ENCODE measurements at regions not wholly inside any gene's neighbourhood (a gene's known extent, or its start where the extent isn't known, plus 50 kb on each side); places are given as distances from the start of the nearest gene placed in this dataset.

GRCh38 chr2:18299423-18300212, 260.8 kb downstream of the RDH14 start:
- in situ Hi-C loops (cut with MboI; ENCODE audit: low sequenced_read_pairs, unreplicated experiment), result no loop called here
- TF ChIP-seq CTCF (IDR thresholded peaks at IDR 0.05; ENCODE audit: borderline replicate concordance, control extremely low read depth, extremely low read depth, insufficient read depth, missing control alignments), result no peak
- DNase-seq (ENCODE audit: low spot score), result no peak

GRCh38 chr2:18297534-18298058, 262.9 kb downstream of the RDH14 start:
- in situ Hi-C loops (cut with MboI; ENCODE audit: low sequenced_read_pairs, unreplicated experiment), result no loop called here
- DNase-seq (ENCODE audit: low spot score), result no peak
- TF ChIP-seq CTCF (IDR thresholded peaks at IDR 0.05; ENCODE audit: borderline replicate concordance, control extremely low read depth, extremely low read depth, insufficient read depth, missing control alignments), result no peak

GRCh38 chr2:18290386-18290785, 270.1 kb downstream of the RDH14 start:
- no peak for DNase-seq (ENCODE audit: low spot score)
- no peak for TF ChIP-seq CTCF (IDR thresholded peaks at IDR 0.05; ENCODE audit: borderline replicate concordance, control extremely low read depth, extremely low read depth, insufficient read depth, missing control alignments)
- in situ Hi-C loops (cut with MboI; ENCODE audit: low sequenced_read_pairs, unreplicated experiment), result no loop called here

GRCh38 chr2:18286897-18287296, 273.6 kb downstream of the RDH14 start:
- TF ChIP-seq CTCF (IDR thresholded peaks at IDR 0.05; ENCODE audit: borderline replicate concordance, control extremely low read depth, extremely low read depth, insufficient read depth, missing control alignments), result no peak
- DNase-seq (ENCODE audit: low spot score), result no peak
- in situ Hi-C loops (cut with MboI; ENCODE audit: low sequenced_read_pairs, unreplicated experiment), result no loop called here

GRCh38 chr2:18284331-18284730, 276.1 kb downstream of the RDH14 start:
- DNase-seq (ENCODE audit: low spot score), result no peak
- in situ Hi-C loops (cut with MboI; ENCODE audit: low sequenced_read_pairs, unreplicated experiment), result no loop called here
- TF ChIP-seq CTCF (IDR thresholded peaks at IDR 0.05; ENCODE audit: borderline replicate concordance, control extremely low read depth, extremely low read depth, insufficient read depth, missing control alignments), result no peak

GRCh38 chr2:18282026-18282425, 278.4 kb downstream of the RDH14 start:
- in situ Hi-C loops (cut with MboI; ENCODE audit: low sequenced_read_pairs, unreplicated experiment), result no loop called here
- no peak for TF ChIP-seq CTCF (IDR thresholded peaks at IDR 0.05; ENCODE audit: borderline replicate concordance, control extremely low read depth, extremely low read depth, insufficient read depth, missing control alignments)

More at GRCh38 chr2:18282026-18282425, 278.4 kb downstream of the RDH14 start:
- DNase-seq (ENCODE audit: low spot score), result no peak

Measured in GM13976 (cell line).